GM12864 (cell line): ENCODE measurements at regions not wholly inside any gene's neighbourhood (a gene's known extent, or its start where the extent isn't known, plus 50 kb on each side); places are given as distances from the start of the nearest gene placed in this dataset.

Experiments used
- DNase-seq: peaks from one replicate; pipeline ENCODE4 v3.0.0-alpha.2; 2011; ENCODE audit warnings: low read depth
- H3K4me3 ChIP-seq: 2 replicates; pipeline ENCODE4 v1.5.1; 2011; ENCODE audit warnings: mild to moderate bottlenecking, low read depth, low read length, control low read depth
- CTCF ChIP-seq: IDR thresholded peaks from 2 replicates; pipeline ENCODE4 v1.5.1; 2011; ENCODE audit warnings: low read depth, mild to moderate bottlenecking, moderate library complexity, low read length, control low read depth, inconsistent platforms; ENCODE audit errors: missing control alignments

GRCh38 chr20:17848249-17849048 lies 120.1 kb downstream of the SNX5 start:
- TF ChIP-seq CTCF: no peak
- H3K4me3 ChIP-seq: no peak overlapping the region
- DNase-seq: no peak

- DNase-seq: no peak
- no peak for TF ChIP-seq CTCF
- H3K4me3 ChIP-seq: no peak overlapping the region
Measured at GRCh38 chr20:17845701-17846475, 122.7 kb downstream of the SNX5 start.

DNA sequence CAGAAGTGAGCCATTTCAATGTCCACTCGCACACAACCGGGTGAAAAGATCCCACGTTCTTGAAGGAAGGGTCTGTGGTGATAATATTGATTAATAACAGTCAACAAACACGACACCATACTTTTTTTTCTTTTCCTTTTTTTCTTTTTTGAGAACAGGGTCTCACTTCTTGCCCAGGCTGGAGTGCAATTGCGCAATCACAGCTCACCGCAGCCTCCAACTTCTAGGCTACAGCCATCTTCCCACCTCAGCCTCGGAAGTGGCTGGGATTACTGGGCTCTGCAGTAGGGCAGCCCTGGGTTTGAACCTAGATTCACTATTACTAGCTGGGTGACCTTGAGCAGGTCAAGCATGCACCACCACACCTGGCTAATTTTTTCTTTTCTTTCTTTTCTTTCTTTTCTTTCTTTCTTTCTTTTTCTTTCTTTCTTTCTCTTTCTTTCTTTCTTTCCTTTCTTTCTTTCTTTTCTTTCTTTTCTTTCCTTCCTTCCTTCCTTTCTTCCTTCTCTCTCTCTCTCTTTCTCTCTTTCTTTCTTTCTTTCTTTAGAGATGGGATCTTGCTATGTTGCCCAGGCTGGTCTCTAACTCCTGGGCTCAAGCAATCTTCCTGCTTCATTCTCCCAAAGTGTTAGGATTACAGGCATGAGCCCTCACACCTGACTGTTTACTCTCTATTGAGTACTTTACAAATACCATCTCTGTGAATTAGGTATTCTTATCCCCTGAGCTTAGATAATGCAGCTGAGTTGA lies 123.9 kb downstream of the SNX5 start:
- no peak overlapping the region for H3K4me3 ChIP-seq
- TF ChIP-seq CTCF: no peak
- no peak for DNase-seq

DNA sequence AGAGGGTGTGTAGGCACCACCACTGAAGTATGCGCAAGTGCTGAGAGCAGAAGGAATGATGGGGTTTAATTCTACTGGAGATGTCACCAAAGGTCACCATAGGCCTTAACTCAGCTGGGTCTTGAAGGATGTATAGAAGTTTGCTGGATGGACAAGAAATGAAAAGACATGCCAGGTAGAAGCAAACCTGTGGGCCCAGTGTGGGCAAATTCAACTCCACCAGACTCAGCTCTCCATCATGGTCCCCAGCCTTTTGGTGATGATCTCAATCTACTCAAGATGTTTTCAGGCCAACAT lies 124.5 kb downstream of the SNX5 start:
- TF ChIP-seq CTCF: no peak

DNA sequence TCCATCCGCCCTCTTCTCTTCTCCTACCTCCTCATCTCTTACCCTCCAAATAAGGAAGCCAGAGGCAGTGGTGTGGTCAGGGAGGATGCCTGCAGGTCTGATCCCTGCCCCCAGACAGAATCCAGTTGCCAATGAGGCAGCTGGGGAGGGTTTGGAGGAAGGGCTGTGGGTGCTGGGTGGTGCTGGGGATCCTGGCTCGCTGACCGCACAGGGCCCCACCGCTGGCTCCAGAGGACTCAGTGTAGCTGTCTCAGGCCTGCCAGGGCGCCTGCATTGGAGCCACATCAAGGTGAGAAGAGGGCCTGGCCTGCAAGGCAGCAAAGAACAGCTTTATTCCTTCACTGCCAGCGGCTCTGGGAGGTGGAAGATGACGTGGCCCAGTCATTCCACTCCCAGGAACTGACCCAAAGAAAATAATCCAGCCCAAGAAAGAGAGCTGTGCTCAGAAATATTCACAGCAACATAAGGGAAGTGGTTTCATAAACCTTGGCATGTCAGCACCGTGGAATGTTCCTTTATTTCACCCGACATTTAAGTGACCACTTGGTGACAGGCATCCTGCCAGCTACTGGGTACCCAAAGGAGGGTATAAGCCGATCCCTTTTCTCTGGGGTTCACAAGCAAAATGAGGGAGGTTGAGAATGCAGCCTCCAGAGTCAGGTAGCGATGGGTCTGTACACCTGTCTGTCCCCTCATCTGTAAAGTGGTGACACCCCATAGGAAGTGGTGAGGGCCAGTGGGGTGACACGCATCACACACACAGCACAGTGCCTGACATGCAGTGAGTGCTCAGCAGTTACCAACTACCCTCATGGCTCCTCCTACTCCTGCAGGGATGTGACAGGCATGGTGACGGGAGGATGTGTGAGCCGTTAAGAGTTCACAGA lies 125.1 kb downstream of the SNX5 start:
- DNase-seq: no peak
- no peak for TF ChIP-seq CTCF
- H3K4me3 ChIP-seq: no peak overlapping the region

More for the DNA sequence above, 124.5 kb downstream of the SNX5 start:
- H3K4me3 ChIP-seq: no peak overlapping the region
- no peak for DNase-seq

DNA sequence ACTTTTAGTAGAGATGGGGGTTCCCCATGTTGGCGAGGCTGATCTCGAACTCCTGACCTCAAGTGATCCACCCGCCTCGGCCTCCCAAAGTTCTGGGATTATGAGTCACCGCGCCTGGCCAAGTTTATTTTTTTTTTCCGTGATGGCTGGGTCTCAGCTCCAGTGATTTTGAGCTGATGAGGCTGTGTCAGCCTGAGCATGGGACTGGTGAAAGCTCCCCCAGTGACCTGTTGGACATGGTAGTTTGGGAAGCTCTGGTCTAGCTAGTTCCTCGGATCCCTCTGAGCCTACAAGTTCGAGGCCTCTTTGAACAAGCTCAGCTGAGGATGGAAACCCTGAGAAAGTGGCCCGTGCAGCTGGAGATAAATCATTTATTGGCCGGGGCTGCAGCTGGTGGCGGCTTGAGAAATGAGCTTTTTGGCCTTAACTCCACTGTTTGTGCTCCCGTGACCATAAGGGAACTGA lies 126.8 kb downstream of the SNX5 start:
- H3K4me3 ChIP-seq: no peak overlapping the region
- DNase-seq: no peak
- TF ChIP-seq CTCF: no peak
